Spleen (tissue), 11 donors: ENCODE measurements at regions not wholly inside any gene's neighbourhood (a gene's known extent, or its start where the extent isn't known, plus 50 kb on each side); places are given as distances from the start of the nearest gene placed in this dataset.

Experiments
- DNase-seq: peaks from one replicate; pipeline ENCODE4 v3.0.0-alpha.2; 2020
- H3K27ac ChIP-seq, 8 donors: fragments of 200-600 bp; sonication (generic) in 7 of 8; 1 replicate in 4 of 8; 2 replicates in 4 of 8; pipeline versions ENCODE4 v1.5.0 to v1.8.0; 2016 to 2021; ENCODE audit warnings: inconsistent platforms in 4 of 8, mild to moderate bottlenecking in 4 of 8, moderate library complexity in 1 of 8
- H3K27me3 ChIP-seq, 7 donors: fragments of 200-600 bp; sonication (generic) in 6 of 7; replicated peaks in 1 of 7; 1 replicate in 4 of 7; 2 replicates in 3 of 7; pipeline versions ENCODE4 v1.5.0 to v1.8.0; 2016 to 2021; ENCODE audit warnings: inconsistent platforms in 3 of 7, mild to moderate bottlenecking in 1 of 7
- H3K36me3 ChIP-seq, 6 donors: fragments of 200-600 bp; sonication (generic) in 5 of 6; 1 replicate in 4 of 6; 2 replicates in 2 of 6; pipeline versions ENCODE4 v1.5.0 to v1.8.0; 2016 to 2021; ENCODE audit warnings: inconsistent platforms in 2 of 6
- H3K4me1 ChIP-seq, 6 donors: fragments of 200-600 bp; sonication (generic) in 5 of 6; 1 replicate in 3 of 6; 2 replicates in 3 of 6; pipeline versions ENCODE4 v1.5.0 to v1.8.0; 2016 to 2021; ENCODE audit warnings: inconsistent platforms in 3 of 6
- H3K4me3 ChIP-seq, 8 donors: fragments of 200-600 bp; sonication (generic) in 7 of 8; 1 replicate in 4 of 8; 2 replicates in 4 of 8; pipeline versions ENCODE4 v1.5.0 to v1.8.0; 2016 to 2021; ENCODE audit warnings: inconsistent platforms in 4 of 8, mild to moderate bottlenecking in 4 of 8, moderate library complexity in 2 of 8
- H3K9me3 ChIP-seq, 8 donors: fragments of 200-600 bp; sonication (generic) in 7 of 8; 1 replicate in 4 of 8; 2 replicates in 4 of 8; pipeline versions ENCODE4 v1.5.0 to v1.8.0; 2016 to 2021; ENCODE audit warnings: inconsistent platforms in 4 of 8
- POLR2A ChIP-seq, 3 donors: fragments of 450-650 bp; IDR thresholded peaks; one replicate each; pipeline ENCODE4 v1.5.1; 2017; ENCODE audit warnings: antibody characterized with exemption in 3 of 3, mild to moderate bottlenecking in 1 of 3
- POLR2AphosphoS5 ChIP-seq, 3 donors: sonication (generic); formaldehyde crosslinking; IDR thresholded peaks; one replicate each; pipeline ENCODE4 v1.5.1; 2017; ENCODE audit warnings: antibody characterized with exemption in 3 of 3
- WGBS, 5 donors: extraction: QIAGEN DNeasy Blood & Tissue Kit in 3 of 5; methylation state at CpG; one replicate each; pipeline versions ENCODE4 v1.1.5 to v1.1.7; 2013 to 2018; 5-methylcytosine and 5-hydroxymethylcytosine counted together
- intact Hi-C: fragments of 100-400 bp; cut with DNase I; formaldehyde crosslinking; loops from one replicate; pipeline ENCODE4 v1.15.0; 2023; ENCODE audit warnings: low total_unique reads
- TF ChIP-seq, protein P1 (sequence below), 11 experiments: fragments of 200-600 bp in 7 of 11; fragments of 450-650 bp in 4 of 11; sonication (generic) in 4 of 11; IDR thresholded peaks in 8 of 11; conservative IDR thresholded peaks in 3 of 11; 1 replicate in 7 of 11; 2 replicates in 4 of 11; pipeline versions ENCODE4 v1.4.0 to v1.8.0; 2016 to 2021; ENCODE audit warnings: antibody characterized with exemption in 11 of 11, inconsistent platforms in 4 of 11, mild to moderate bottlenecking in 1 of 11
- donor health status: healthy with polysubstance abuse.
- donor health status: DM: no; HTN: no; CAD: no; lungs with moderate emphysema.
- donor health status: DM: no; HTN: no; CAD: no.
- donor health status: Bipolar disorder and iron deficiency.
- donor health status: healthy.
- donor health status: DM: no; HTN: no; CAD: no.
- donor health status: DM: yes; HTN: yes; CAD: no.

DNA sequence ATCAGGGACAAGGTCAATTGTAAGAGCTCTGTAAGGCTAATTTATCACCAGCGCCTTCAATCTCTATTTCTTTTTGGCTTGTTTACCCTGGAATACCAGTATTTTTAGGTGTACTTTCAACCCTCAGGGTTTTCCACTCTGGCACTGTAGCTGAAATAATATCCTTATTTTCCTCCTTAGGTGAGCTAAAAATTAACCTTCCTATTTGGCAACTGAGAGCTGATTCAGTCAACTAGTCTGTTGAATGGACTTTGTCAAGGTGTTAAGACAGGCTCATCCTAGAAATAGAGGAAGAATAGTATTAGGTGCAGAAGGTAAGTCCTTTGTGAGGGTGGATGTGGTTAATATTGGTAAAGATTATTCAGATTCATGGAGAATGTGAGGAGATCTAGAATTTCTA, 101.3 kb upstream of the BANK1 start:
- DNase-seq, result no peak
- H3K9me3 ChIP-seq, result no peaks in the 10 kb centered on the region
- no peak overlapping the region for H3K27ac ChIP-seq
- H3K4me3 ChIP-seq, result no peak overlapping the region
- intact Hi-C loops, result no loop called here
- H3K27me3 ChIP-seq, result no peaks in the 10 kb centered on the region
- peaks cover 0 to 8% (median 0%) of the 10 kb centered on the region in 6 donors for H3K4me1 ChIP-seq
- WGBS, 5 donors, result 89 to 94% (median 93%) methylated on average over 1 of the region's 1 CpG
- H3K36me3 ChIP-seq, result no peaks in the 10 kb centered on the region
- TF ChIP-seq POLR2AphosphoS5 (IDR thresholded peaks at IDR 0.05), result no peak
- TF ChIP-seq POLR2A (IDR thresholded peaks at IDR 0.05), result no peak
- TF ChIP-seq, protein P1, sequence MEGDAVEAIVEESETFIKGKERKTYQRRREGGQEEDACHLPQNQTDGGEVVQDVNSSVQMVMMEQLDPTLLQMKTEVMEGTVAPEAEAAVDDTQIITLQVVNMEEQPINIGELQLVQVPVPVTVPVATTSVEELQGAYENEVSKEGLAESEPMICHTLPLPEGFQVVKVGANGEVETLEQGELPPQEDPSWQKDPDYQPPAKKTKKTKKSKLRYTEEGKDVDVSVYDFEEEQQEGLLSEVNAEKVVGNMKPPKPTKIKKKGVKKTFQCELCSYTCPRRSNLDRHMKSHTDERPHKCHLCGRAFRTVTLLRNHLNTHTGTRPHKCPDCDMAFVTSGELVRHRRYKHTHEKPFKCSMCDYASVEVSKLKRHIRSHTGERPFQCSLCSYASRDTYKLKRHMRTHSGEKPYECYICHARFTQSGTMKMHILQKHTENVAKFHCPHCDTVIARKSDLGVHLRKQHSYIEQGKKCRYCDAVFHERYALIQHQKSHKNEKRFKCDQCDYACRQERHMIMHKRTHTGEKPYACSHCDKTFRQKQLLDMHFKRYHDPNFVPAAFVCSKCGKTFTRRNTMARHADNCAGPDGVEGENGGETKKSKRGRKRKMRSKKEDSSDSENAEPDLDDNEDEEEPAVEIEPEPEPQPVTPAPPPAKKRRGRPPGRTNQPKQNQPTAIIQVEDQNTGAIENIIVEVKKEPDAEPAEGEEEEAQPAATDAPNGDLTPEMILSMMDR (IDR thresholded peaks at IDR 0.05 in 8 of 11, conservative IDR thresholded peaks at IDR 0.05 in 3 of 11), result no peak

DNA sequence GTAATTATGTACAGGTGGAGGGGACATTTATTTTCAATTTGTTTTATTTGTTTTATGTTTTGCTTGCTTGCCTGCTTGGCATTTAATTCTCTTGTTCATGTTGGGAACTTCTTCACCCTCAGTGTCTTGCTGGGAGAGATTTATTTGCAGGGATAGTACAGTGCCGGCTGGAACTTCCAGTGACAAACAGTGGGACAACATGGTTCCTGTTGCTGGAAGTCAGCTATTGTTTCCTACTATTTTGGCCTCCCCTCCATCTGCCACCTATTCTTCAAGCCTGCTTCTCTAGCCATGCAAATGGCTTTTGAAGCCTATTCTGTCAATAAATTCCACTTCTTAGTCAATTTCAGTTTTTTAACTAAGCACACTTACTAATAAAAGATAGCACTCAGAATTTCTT, 105.4 kb upstream of the BANK1 start:
- Histone ChIP-seq H3K4me1 (no peaks in the 10 kb centered on the region), H3K36me3 (no peaks in the 10 kb centered on the region), H3K4me3 (no peak overlapping the region), H3K27me3 (no peaks in the 10 kb centered on the region), H3K9me3 (no peaks in the 10 kb centered on the region), H3K27ac (no peak overlapping the region)
- intact Hi-C loops, result no loop called here
- no peak for TF ChIP-seq POLR2A (IDR thresholded peaks at IDR 0.05)
- TF ChIP-seq, protein P1 (IDR thresholded peaks at IDR 0.05 in 8 of 11, conservative IDR thresholded peaks at IDR 0.05 in 3 of 11), result no peak
- TF ChIP-seq POLR2AphosphoS5 (IDR thresholded peaks at IDR 0.05), result no peak
- no peak for DNase-seq
- WGBS, 5 donors, result 67 to 88% (median 80%) methylated on average over 1 of the region's 1 CpG

DNA sequence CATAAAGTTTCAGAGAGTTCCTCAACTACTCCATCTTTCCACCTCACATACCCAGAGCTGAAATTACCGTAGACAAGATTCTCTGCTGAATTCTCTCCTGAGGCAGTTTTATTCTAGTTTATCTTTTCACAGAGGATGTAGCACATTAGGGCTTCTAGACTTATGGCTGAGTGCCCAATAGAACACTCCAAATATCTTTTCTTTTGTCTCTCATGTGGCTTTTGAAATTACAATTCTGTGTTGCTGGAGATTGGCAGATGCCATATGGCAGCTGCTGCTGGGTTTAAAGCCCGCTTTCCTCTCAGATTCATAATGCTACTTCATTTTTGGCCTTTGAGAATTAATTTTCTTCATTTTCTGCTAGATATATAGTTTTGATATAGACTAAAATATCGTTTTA, 107.6 kb upstream of the BANK1 start:
- intact Hi-C loops, result no loop called here
- H3K36me3 ChIP-seq, result no peaks in the 10 kb centered on the region
- no peak overlapping the region for H3K4me3 ChIP-seq
- no peaks in the 10 kb centered on the region for H3K9me3 ChIP-seq
- no peak for DNase-seq
- 84 to 88% (median 86%) methylated on average over 3 of the region's 3 CpGs for WGBS, 5 donors
- H3K4me1 ChIP-seq, result no peaks in the 10 kb centered on the region
- H3K27ac ChIP-seq, result no peak overlapping the region
- no peaks in the 10 kb centered on the region for H3K27me3 ChIP-seq
- no peak for TF ChIP-seq POLR2AphosphoS5 (IDR thresholded peaks at IDR 0.05)
- TF ChIP-seq, protein P1 (IDR thresholded peaks at IDR 0.05 in 8 of 11, conservative IDR thresholded peaks at IDR 0.05 in 3 of 11), result no peak
- no peak for TF ChIP-seq POLR2A (IDR thresholded peaks at IDR 0.05)

DNA sequence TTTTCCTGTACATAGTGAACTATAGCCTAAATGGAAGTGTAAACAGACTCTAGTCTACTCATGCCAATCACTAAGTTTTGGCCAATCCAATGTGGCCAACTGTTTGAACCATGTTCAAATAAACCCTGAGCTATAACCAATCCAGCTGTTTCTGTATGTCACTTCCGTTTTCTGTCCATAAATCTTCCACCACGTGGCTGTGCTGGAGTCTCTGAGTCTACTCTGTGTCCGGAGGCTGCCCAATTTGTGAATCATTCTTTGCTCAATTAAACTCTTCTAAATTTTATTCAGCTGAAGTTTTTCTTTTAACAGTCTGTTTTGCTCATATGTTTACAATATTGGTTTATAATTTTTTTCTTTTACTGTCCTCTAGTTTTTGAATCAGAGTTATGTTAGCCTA, 112.3 kb upstream of the BANK1 start:
- TF ChIP-seq POLR2A (IDR thresholded peaks at IDR 0.05), result no peak
- TF ChIP-seq, protein P1 (IDR thresholded peaks at IDR 0.05 in 8 of 11, conservative IDR thresholded peaks at IDR 0.05 in 3 of 11), result no peak
- TF ChIP-seq POLR2AphosphoS5 (IDR thresholded peaks at IDR 0.05), result no peak
- WGBS, 5 donors, result 37 to 64% (median 46%) methylated on average over 3 of the region's 3 CpGs

More for the DNA sequence above, 112.3 kb upstream of the BANK1 start:
- no peak for DNase-seq
- intact Hi-C loops, result no loop called here
- H3K27ac ChIP-seq, result no peak overlapping the region
- H3K4me1 ChIP-seq, result no peaks in the 10 kb centered on the region
- no peak overlapping the region for H3K4me3 ChIP-seq
- no peaks in the 10 kb centered on the region for H3K36me3 ChIP-seq
- peaks cover 0 to 18% (median 10%) of the 10 kb centered on the region in 8 donors for H3K9me3 ChIP-seq
- no peaks in the 10 kb centered on the region for H3K27me3 ChIP-seq
